Hepatic stellate cell (primary cell): ENCODE measurements at regions not wholly inside any gene's neighbourhood (a gene's known extent, or its start where the extent isn't known, plus 50 kb on each side); places are given as distances from the start of the nearest gene placed in this dataset.
"Not testable (repeated sequence)": the region's sequence is repeated elsewhere in the genome, so short reads cannot be mapped to it uniquely, and the experiment has no call there.

ENCODE experiments used
- DNase-seq: peaks from one replicate; pipeline ENCODE4 v3.0.0; 2011; ENCODE audit warnings: low spot score

- not testable (repeated sequence) for DNase-seq
Observed at GRCh38 chr16:29218649-29219048, 187.9 kb downstream of the NPIPB11 start.

DNA sequence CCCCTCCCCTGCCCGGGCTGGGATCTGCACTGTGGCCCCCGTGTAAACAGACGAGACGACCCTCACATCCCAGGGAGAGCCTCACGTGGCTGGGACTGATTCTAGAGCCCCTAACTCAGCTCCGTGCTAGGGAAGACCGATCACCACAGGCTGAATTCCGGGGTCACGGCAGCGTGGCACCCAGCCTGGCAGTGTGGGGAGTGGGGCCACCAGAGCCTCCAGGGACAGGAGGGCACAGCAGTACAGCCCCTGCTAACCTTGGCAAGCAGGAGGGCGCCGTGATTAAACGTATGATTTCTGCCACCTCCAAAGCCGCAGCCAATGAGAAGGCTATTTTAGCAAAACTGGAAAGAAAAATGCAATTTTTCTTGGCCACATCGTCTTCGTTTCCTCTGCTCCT, 188.3 kb downstream of the NPIPB11 start:
- not testable (repeated sequence) for DNase-seq

GRCh38 chr16:29217752-29218126, 188.8 kb downstream of the NPIPB11 start:
- DNase-seq: not testable (repeated sequence)

- not testable (repeated sequence) for DNase-seq
Observed at GRCh38 chr16:29217104-29217751, 189.3 kb downstream of the NPIPB11 start.

- not testable (repeated sequence) for DNase-seq
Observed at GRCh38 chr16:29213770-29214169, 192.7 kb downstream of the NPIPB11 start.

- DNase-seq: not testable (repeated sequence)
Observed at GRCh38 chr16:29213251-29213650, 193.3 kb downstream of the NPIPB11 start.

GRCh38 chr16:29212084-29213027, 194.2 kb downstream of the NPIPB11 start:
- not testable (repeated sequence) for DNase-seq

DNA sequence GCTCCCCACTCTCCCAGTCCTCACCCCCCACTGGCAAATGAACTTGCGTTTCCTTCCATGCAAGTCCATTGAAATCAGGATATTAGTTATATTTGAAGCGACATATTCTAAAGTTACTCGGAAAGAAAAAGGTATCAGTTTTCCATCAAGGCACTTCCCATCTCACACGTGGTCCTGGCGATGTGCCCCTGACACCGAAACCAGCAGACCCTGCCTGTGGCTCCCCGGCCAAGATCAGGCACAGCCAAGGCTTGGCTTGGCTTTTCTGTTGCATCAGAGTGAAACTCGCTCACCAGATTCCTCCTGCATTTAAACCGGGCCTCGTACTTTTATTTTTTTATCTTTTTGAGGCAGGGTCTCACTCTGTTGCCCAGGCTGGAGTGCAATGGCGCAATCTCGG, 195.1 kb downstream of the NPIPB11 start:
- DNase-seq: not testable (repeated sequence)

- not testable (repeated sequence) for DNase-seq
Observed at GRCh38 chr16:29210299-29211150, 196.0 kb downstream of the NPIPB11 start.

- DNase-seq: not testable (repeated sequence)
Observed at GRCh38 chr16:29206120-29206519, 200.4 kb downstream of the NPIPB11 start.

- DNase-seq: not testable (repeated sequence)
Observed at GRCh38 chr16:29205151-29205550, 201.4 kb downstream of the NPIPB11 start.

GRCh38 chr16:29204806-29205135, 201.7 kb downstream of the NPIPB11 start:
- DNase-seq: no peak

DNA sequence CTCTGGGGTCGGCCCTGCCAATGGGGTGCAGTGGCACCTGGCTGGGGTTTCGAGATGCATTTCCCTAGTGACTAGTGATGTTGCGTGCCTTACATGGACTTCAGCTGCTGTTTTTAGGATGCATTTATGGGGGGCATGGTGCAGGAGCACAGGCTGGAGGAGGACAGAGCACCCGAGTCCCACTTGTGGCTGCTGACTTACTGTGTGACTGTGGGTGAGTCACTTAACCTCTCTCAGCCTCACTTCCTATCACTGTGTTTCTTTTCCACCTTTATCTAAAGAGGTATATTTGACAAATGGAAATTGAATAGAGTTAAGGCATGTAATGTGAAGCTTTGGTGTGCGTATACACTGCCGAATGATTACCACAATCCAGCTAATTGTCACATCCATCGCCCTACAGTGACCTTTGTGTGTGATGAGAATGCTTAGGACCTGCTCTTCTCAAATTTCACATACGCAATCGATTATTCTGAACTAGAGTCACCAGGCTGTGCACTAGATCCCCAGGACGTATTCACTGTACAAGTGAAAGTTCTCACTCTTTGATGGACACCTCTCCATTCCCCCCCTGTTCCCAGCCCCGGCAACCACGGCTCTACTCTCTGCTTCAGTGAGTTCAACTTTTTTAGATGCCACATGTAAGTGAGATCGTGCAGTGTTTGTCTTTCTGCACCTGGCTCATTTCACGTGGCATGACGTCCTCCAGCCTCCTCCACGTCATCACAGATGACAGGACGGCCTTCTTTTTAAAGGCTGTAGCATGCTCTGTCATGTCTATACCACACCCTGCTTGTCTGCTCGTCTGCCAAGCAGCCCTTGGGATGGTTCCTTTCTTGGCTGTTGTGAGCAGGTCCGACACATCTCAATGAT, 202.3 kb downstream of the NPIPB11 start:
- DNase-seq: not testable (repeated sequence)

- not testable (repeated sequence) for DNase-seq
Observed at GRCh38 chr16:29203046-29203932, 203.2 kb downstream of the NPIPB11 start.

DNA sequence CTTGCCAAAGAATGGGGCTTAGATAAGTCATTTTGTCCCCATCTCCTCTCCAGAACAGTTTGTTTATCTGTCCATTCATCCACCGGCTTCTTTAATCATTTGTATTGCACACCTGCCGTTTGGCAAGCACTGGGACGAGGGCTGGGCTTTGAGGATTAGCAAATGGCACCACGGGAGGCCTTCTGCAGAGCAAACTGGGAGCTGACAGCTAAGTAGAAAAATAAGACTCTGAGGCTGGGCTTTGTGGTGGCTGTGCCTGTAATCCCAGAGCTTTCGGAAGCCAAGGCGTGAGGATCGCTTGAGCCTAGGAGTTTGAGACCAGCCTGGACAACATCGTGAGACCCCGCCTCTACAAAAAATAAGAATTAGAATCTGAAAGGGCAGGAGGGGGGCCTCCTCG, 203.9 kb downstream of the NPIPB11 start:
- not testable (repeated sequence) for DNase-seq

GRCh38 chr16:29202025-29202632, 204.4 kb downstream of the NPIPB11 start:
- not testable (repeated sequence) for DNase-seq

GRCh38 chr16:29201296-29202024, 205.1 kb downstream of the NPIPB11 start:
- DNase-seq: not testable (repeated sequence)

- DNase-seq: not testable (repeated sequence)
Observed at GRCh38 chr16:29200681-29201080, 205.8 kb downstream of the NPIPB11 start.

- DNase-seq: peak; percentile 36
Observed at GRCh38 chr16:29200135-29200601, 206.3 kb downstream of the NPIPB11 start.
